ENCODE measurements at regions not wholly inside any gene's neighbourhood (a gene's known extent, or its start where the extent isn't known, plus 50 kb on each side); places are given as distances from the start of the nearest gene placed in this dataset.

GRCh38 chr20:17827759-17828559 is 128.2 kb downstream of the BANF2 start (continued):
- TF ChIP-seq ZNF20 (CRISPR knock-in tag; IDR thresholded peaks at IDR 0.05) (no peak), ARID2 (CRISPR knock-in tag; IDR thresholded peaks at IDR 0.05; ENCODE audit: borderline replicate concordance) (no peak), CHD2 (IDR thresholded peaks at IDR 0.05; ENCODE audit: low read depth, low read length) (no peak), ATF7-NPFF (CRISPR knock-in tag; IDR thresholded peaks at IDR 0.05; ENCODE audit: low read depth) (no peak), NFATC3 (CRISPR knock-in tag; IDR thresholded peaks at IDR 0.05) (no peak), KLF9 (CRISPR knock-in tag; IDR thresholded peaks at IDR 0.05; ENCODE audit: low read depth) (no peak), YEATS4 (CRISPR knock-in tag; IDR thresholded peaks at IDR 0.05; ENCODE audit: borderline replicate concordance) (0 out of 2 replicates have a peak, but pooled peaks have one; percentile 44), ZNF143 (CRISPR knock-in tag; IDR thresholded peaks at IDR 0.05) (0 out of 2 replicates have a peak, but pooled peaks have one; percentile 46), ZNF83 (CRISPR knock-in tag; IDR thresholded peaks at IDR 0.05; ENCODE audit: borderline replicate concordance) (no peak), ARHGAP35 (CRISPR knock-in tag; IDR thresholded peaks at IDR 0.05; ENCODE audit: borderline replicate concordance) (no peak), CAMTA2 (CRISPR knock-in tag; IDR thresholded peaks at IDR 0.05; ENCODE audit: borderline replicate concordance) (no peak), PTBP1 (IDR thresholded peaks at IDR 0.05; ENCODE audit: low read depth, low read length, poor library complexity, severe bottlenecking) (no peak), ZNF142 (CRISPR knock-in tag; IDR thresholded peaks at IDR 0.05) (0 out of 2 replicates have a peak, but pooled peaks have one; percentile 61), ZNF572 (CRISPR knock-in tag; IDR thresholded peaks at IDR 0.05) (0 out of 2 replicates have a peak, but pooled peaks have one; percentile 10), ZNF674 (CRISPR knock-in tag; IDR thresholded peaks at IDR 0.05; ENCODE audit: low read depth) (no peak), ZNF780A (CRISPR knock-in tag; IDR thresholded peaks at IDR 0.05) (no peak), ZSCAN25 (CRISPR knock-in tag; IDR thresholded peaks at IDR 0.05) (no peak), ZNF441 (CRISPR knock-in tag; IDR thresholded peaks at IDR 0.05; ENCODE audit: borderline replicate concordance) (no peak), ZNF547 (CRISPR knock-in tag; IDR thresholded peaks at IDR 0.05) (peak; percentile 55; the same call in 1 of the 2 replicates), MEIS1 (CRISPR knock-in tag; IDR thresholded peaks at IDR 0.05; ENCODE audit: borderline replicate concordance) (no peak)
- TF ChIP-seq, protein P1, sequence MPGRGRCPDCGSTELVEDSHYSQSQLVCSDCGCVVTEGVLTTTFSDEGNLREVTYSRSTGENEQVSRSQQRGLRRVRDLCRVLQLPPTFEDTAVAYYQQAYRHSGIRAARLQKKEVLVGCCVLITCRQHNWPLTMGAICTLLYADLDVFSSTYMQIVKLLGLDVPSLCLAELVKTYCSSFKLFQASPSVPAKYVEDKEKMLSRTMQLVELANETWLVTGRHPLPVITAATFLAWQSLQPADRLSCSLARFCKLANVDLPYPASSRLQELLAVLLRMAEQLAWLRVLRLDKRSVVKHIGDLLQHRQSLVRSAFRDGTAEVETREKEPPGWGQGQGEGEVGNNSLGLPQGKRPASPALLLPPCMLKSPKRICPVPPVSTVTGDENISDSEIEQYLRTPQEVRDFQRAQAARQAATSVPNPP (CRISPR knock-in tag; IDR thresholded peaks at IDR 0.05), result 0 out of 2 replicates have a peak, but pooled peaks have one; percentile 6
- TF ChIP-seq, protein P2, sequence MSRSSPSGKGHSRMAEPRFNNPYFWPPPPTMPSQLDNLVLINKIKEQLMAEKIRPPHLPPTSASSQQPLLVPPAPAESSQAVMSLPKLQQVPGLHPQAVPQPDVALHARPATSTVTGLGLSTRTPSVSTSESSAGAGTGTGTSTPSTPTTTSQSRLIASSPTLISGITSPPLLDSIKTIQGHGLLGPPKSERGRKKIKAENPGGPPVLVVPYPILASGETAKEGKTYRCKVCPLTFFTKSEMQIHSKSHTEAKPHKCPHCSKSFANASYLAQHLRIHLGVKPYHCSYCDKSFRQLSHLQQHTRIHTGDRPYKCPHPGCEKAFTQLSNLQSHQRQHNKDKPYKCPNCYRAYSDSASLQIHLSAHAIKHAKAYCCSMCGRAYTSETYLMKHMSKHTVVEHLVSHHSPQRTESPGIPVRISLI (CRISPR knock-in tag; IDR thresholded peaks at IDR 0.05; ENCODE audit: borderline replicate concordance), result peak; percentile 52; the same call in 1 of the 2 replicates

Measured in HepG2 (cell line).